ENCODE measurements at regions not wholly inside any gene's neighbourhood (a gene's known extent, or its start where the extent isn't known, plus 50 kb on each side); places are given as distances from the start of the nearest gene placed in this dataset.

- DNase-seq (ENCODE audit: low read depth), result no peak
- no peak overlapping the region for H3K4me3 ChIP-seq (ENCODE audit: low read depth, low read length)
- no peak for TF ChIP-seq CTCF (IDR thresholded peaks at IDR 0.05; ENCODE audit: low read depth, low read length, missing control alignments)
These were observed 251.4 kb upstream of the KIF2B start for GRCh38 chr17:53571342-53571741.

GRCh38 chr17:53570731-53571130 lies 252.0 kb upstream of the KIF2B start:
- TF ChIP-seq CTCF (IDR thresholded peaks at IDR 0.05; ENCODE audit: low read depth, low read length, missing control alignments), result no peak
- DNase-seq (ENCODE audit: low read depth), result no peak
- no peak overlapping the region for H3K4me3 ChIP-seq (ENCODE audit: low read depth, low read length)

GRCh38 chr17:53560953-53561352 lies 261.8 kb upstream of the KIF2B start:
- DNase-seq (ENCODE audit: low read depth), result no peak
- no peak for TF ChIP-seq CTCF (IDR thresholded peaks at IDR 0.05; ENCODE audit: low read depth, low read length, missing control alignments)
- H3K4me3 ChIP-seq (ENCODE audit: low read depth, low read length), result no peak overlapping the region

- TF ChIP-seq CTCF (IDR thresholded peaks at IDR 0.05; ENCODE audit: low read depth, low read length, missing control alignments), result no peak
- DNase-seq (ENCODE audit: low read depth), result no peak
- no peak overlapping the region for H3K4me3 ChIP-seq (ENCODE audit: low read depth, low read length)
These were observed 274.5 kb upstream of the KIF2B start for GRCh38 chr17:53548252-53548651.

- TF ChIP-seq CTCF (IDR thresholded peaks at IDR 0.05; ENCODE audit: low read depth, low read length, missing control alignments), result no peak
- DNase-seq (ENCODE audit: low read depth), result no peak
- H3K4me3 ChIP-seq (ENCODE audit: low read depth, low read length), result no peak overlapping the region
These were observed 279.3 kb upstream of the KIF2B start for GRCh38 chr17:53543472-53543871.

- DNase-seq (ENCODE audit: low read depth), result no peak
- no peak overlapping the region for H3K4me3 ChIP-seq (ENCODE audit: low read depth, low read length)
- TF ChIP-seq CTCF (IDR thresholded peaks at IDR 0.05; ENCODE audit: low read depth, low read length, missing control alignments), result no peak
These were observed 284.6 kb upstream of the KIF2B start for GRCh38 chr17:53538129-53538617.

- DNase-seq (ENCODE audit: low read depth), result no peak
These were observed 295.3 kb upstream of the KIF2B start for GRCh38 chr17:53527473-53527872.

More at GRCh38 chr17:53527473-53527872, 295.3 kb upstream of the KIF2B start:
- H3K4me3 ChIP-seq (ENCODE audit: low read depth, low read length), result no peak overlapping the region
- no peak for TF ChIP-seq CTCF (IDR thresholded peaks at IDR 0.05; ENCODE audit: low read depth, low read length, missing control alignments)
